Fibroblast of skin of abdomen (primary cell): ENCODE measurements at regions not wholly inside any gene's neighbourhood (a gene's known extent, or its start where the extent isn't known, plus 50 kb on each side); places are given as distances from the start of the nearest gene placed in this dataset.
A peak's percentile ranks its signal among the peaks of the same experiment; 100 is the strongest.
"Not testable (repeated sequence)": the region's sequence is repeated elsewhere in the genome, so short reads cannot be mapped to it uniquely, and the experiment has no call there.

Experiments used
- DNase-seq: peaks from one replicate; pipeline ENCODE4 v3.0.0-alpha.2; 2013

- DNase-seq = not testable (repeated sequence)
Observed at GRCh38 chr20:48490341-48490740, 337.5 kb downstream of the PREX1 start.

GRCh38 chr20:48489656-48490055, 338.1 kb downstream of the PREX1 start:
- DNase-seq = no peak

GRCh38 chr20:48489046-48489463, 338.7 kb downstream of the PREX1 start:
- no peak for DNase-seq

GRCh38 chr20:48488334-48489034, 339.3 kb downstream of the PREX1 start:
- not testable (repeated sequence) for DNase-seq

GRCh38 chr20:48486065-48486464, 341.7 kb downstream of the PREX1 start:
- DNase-seq = no peak

GRCh38 chr20:48485153-48485552, 342.6 kb downstream of the PREX1 start:
- not testable (repeated sequence) for DNase-seq

- no peak for DNase-seq
Observed at GRCh38 chr20:48483334-48484066, 344.3 kb downstream of the PREX1 start.

- DNase-seq = no peak
Observed at GRCh38 chr20:48482790-48483189, 345.0 kb downstream of the PREX1 start.

GRCh38 chr20:48480216-48480772, 347.5 kb downstream of the PREX1 start:
- DNase-seq = no peak

- DNase-seq = no peak
Observed at GRCh38 chr20:48478806-48479585, 348.8 kb downstream of the PREX1 start.

GRCh38 chr20:48478370-48478769, 349.4 kb downstream of the PREX1 start:
- DNase-seq = no peak

- no peak for DNase-seq
Observed at GRCh38 chr20:48476854-48477253, 350.9 kb downstream of the PREX1 start.

- DNase-seq = no peak
Observed at GRCh38 chr20:48474022-48474421, 353.8 kb downstream of the PREX1 start.

GRCh38 chr20:48471759-48472408, 355.9 kb downstream of the PREX1 start:
- DNase-seq = no peak

GRCh38 chr20:48471176-48471575, 356.6 kb downstream of the PREX1 start:
- no peak for DNase-seq

- DNase-seq = no peak
Observed at GRCh38 chr20:48470141-48470540, 357.7 kb downstream of the PREX1 start.

- no peak for DNase-seq
Observed at GRCh38 chr20:48469026-48469425, 358.8 kb downstream of the PREX1 start.

- DNase-seq = no peak
Observed at GRCh38 chr20:48468571-48468970, 359.2 kb downstream of the PREX1 start.

GRCh38 chr20:48467622-48468021, 360.2 kb downstream of the PREX1 start:
- DNase-seq = no peak

GRCh38 chr20:48465271-48465670, 362.5 kb downstream of the PREX1 start:
- no peak for DNase-seq

GRCh38 chr20:48463916-48464315, 363.9 kb downstream of the PREX1 start:
- DNase-seq = peak; percentile 43

- DNase-seq = no peak
Observed at GRCh38 chr20:48463096-48463720, 364.6 kb downstream of the PREX1 start.
